Superior temporal gyrus (tissue), 1 donor: ENCODE measurements at regions not wholly inside any gene's neighbourhood (a gene's known extent, or its start where the extent isn't known, plus 50 kb on each side); places are given as distances from the start of the nearest gene placed in this dataset.
"Not testable (repeated sequence)": the region's sequence is repeated elsewhere in the genome, so short reads cannot be mapped to it uniquely, and the experiment has no call there.

ENCODE experiments used
- DNase-seq: peaks from one replicate; pipeline ENCODE4 v3.0.0-alpha.2; 2016; ENCODE audit errors: extremely low spot score

GRCh38 chr18:8882632-8883408 is 177.5 kb downstream of the MTCL1 start:
- no peak for DNase-seq

GRCh38 chr18:8883409-8883668 is 178.0 kb downstream of the MTCL1 start:
- DNase-seq: no peak

GRCh38 chr18:8887877-8888276 is 182.5 kb downstream of the MTCL1 start:
- DNase-seq: not testable (repeated sequence)

GRCh38 chr18:8889489-8889888 is 184.1 kb downstream of the MTCL1 start:
- no peak for DNase-seq

GRCh38 chr18:8890503-8890902 is 185.1 kb downstream of the MTCL1 start:
- DNase-seq: not testable (repeated sequence)

- no peak for DNase-seq
These were observed 185.7 kb downstream of the MTCL1 start for GRCh38 chr18:8890957-8891464.

GRCh38 chr18:8893221-8893620 is 187.9 kb downstream of the MTCL1 start:
- DNase-seq: no peak

- no peak for DNase-seq
These were observed 188.4 kb downstream of the MTCL1 start for GRCh38 chr18:8893628-8894231.

- no peak for DNase-seq
These were observed 189.5 kb downstream of the MTCL1 start for GRCh38 chr18:8894823-8895222.

GRCh38 chr18:8895341-8895740 is 190.0 kb downstream of the MTCL1 start:
- no peak for DNase-seq

- DNase-seq: no peak
These were observed 190.7 kb downstream of the MTCL1 start for GRCh38 chr18:8895987-8896619.

GRCh38 chr18:8899000-8899399 is 193.6 kb downstream of the MTCL1 start:
- DNase-seq: no peak

- no peak for DNase-seq
These were observed 195.2 kb downstream of the MTCL1 start for GRCh38 chr18:8900552-8900951.

GRCh38 chr18:8901019-8901418 is 195.7 kb downstream of the MTCL1 start:
- DNase-seq: no peak

- no peak for DNase-seq
These were observed 198.2 kb upstream of the NDUFV2 start for GRCh38 chr18:8904316-8904715.

GRCh38 chr18:8908792-8909510 is 193.5 kb upstream of the NDUFV2 start:
- DNase-seq: no peak

- DNase-seq: no peak
These were observed 192.2 kb upstream of the NDUFV2 start for GRCh38 chr18:8910186-8910822.

- no peak for DNase-seq
These were observed 191.7 kb upstream of the NDUFV2 start for GRCh38 chr18:8910843-8911242.

GRCh38 chr18:8911408-8912340 is 190.8 kb upstream of the NDUFV2 start:
- DNase-seq: no peak

- no peak for DNase-seq
These were observed 189.9 kb upstream of the NDUFV2 start for GRCh38 chr18:8912348-8913326.
